Activated CD4-positive, alpha-beta T cell treated with anti-CD3 and anti-CD28 coated beads for 1 hour (primary cell): ENCODE measurements at regions not wholly inside any gene's neighbourhood (a gene's known extent, or its start where the extent isn't known, plus 50 kb on each side); places are given as distances from the start of the nearest gene placed in this dataset.
"Not testable (repeated sequence)": the region's sequence is repeated elsewhere in the genome, so short reads cannot be mapped to it uniquely, and the experiment has no call there.

ENCODE experiments used
- DNase-seq: peaks from one replicate; pipeline ENCODE4 v3.0.0-alpha.2; 2020

DNA sequence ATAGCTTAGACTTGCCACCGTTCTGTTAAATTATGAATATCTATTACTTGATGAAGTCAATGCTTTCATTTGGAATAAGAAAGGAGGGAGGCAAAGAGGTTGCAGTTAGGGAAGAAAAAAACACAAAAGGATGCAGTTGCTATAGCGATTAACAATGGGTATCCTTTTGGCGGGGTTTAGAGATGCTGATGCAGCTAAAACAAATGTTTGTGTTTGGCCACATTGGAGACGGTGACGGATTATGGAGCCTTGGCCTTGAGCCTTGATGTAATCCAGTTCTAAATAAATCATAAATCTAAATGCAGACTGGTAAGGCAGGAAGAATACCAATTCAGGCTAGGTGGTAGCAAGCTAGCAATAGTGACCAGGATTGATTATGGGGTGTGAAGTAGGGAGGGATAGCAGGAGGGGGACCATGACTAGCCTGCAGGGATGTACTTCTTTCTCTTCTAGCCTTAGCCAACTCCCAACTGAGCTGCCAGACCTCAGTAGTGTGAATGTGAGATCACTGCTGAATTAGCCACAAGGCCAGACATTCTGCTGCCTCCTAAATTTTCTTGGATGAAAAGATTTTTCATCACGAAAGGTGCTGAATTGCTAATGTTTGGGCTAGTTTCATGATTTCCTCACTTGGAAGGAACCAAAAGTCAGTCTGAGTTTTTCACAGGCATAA is 160.3 kb downstream of the TLR4 start:
- DNase-seq: no peak

DNA sequence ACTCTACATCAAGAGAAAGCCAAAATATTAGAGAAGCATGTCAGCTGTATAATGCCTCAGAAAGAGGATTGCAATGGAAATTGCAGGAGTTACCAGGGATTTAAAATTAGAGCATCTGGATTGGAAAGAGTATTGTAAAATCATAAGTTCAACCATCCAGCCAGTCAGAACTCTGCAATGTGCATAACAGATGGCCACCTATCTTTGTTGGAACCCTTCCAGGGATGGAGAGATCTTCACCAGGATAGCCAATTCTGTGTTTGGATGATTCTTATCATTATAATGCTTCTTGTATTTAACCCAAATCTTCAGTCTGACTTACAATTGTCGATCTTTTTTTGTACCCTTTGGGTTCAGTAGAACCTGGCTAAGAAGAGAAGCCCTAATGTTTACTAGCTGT is 164.4 kb downstream of the TLR4 start:
- DNase-seq: no peak

GRCh38 chr9:117869287-117869686 is 165.1 kb downstream of the TLR4 start:
- DNase-seq: no peak

DNA sequence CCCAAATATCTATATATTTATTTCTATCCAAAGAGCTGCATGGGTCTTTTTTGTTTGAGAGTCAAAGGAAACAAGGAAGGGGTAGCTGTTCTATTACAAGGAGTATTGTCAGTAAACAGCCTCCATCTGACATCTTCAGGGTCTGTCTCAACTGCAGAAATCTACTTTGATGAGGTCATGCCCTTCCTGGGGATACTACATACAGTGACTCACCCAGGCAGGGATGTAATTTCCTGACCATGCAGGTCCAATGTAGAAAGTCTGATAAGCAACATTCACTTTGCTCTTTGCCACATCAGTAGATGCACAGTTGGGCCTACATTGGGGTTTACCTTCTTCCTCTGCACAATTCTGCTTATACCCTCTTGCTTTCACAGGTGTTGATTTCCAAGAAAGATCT is 165.5 kb downstream of the TLR4 start:
- DNase-seq: no peak

GRCh38 chr9:117873664-117874063 is 169.5 kb downstream of the TLR4 start:
- no peak for DNase-seq

GRCh38 chr9:117875886-117876285 is 171.7 kb downstream of the TLR4 start:
- DNase-seq: no peak

DNA sequence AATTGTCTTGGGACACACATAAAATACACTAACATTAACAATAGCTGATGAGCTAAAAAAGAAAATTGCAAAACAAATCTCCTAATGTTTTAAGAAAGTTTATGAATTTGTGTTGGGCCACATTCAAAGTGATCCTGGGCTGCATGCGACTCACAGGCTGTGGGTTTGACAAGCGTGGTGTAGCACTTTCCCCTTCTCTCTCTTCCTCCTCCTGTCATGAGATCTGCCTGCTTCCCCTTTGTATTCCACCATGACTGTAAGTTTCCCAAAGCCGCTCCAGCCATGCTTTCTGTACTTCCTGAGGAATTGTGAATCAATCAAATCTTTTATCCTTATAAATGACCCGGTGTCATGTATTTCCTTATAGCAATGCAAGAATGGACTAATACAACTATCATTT is 178.0 kb downstream of the TLR4 start:
- no peak for DNase-seq

DNA sequence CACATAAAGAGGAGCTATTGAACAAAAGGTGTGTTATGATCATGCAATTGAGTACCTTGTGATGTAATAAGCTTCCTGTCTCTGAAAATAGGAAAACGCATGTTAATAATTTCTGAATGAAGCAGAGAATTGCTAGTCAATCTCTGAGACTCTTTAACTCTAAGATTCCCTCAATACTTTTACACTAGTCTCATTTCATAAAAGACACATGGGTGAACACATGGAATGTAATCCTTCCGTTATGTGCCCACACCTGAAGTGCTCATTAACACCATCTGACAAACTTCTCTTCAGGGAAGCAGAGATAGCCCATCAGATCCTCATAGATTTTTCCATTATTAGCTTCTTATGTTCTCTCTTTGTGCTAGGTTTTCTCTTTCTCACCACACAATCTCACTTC is 182.4 kb downstream of the TLR4 start:
- DNase-seq: no peak

DNA sequence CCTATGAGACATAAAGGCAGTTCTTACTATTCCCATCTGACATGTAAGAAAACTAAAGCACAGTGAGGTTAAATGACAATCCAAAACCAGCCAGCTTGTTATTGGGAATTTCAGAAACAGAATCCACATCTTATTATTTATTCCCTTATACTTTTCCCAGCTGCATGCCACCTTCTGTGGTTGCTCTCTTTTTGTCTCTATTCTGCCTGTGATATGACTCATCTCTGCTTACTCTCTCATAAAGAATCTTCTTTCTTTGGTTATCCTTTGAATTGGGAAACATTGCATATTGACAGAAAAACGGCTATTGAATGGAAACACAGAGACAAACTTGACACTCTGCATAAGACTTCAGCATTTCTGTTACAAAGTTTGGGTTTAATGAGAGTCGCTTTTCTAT is 183.2 kb downstream of the TLR4 start:
- no peak for DNase-seq

DNA sequence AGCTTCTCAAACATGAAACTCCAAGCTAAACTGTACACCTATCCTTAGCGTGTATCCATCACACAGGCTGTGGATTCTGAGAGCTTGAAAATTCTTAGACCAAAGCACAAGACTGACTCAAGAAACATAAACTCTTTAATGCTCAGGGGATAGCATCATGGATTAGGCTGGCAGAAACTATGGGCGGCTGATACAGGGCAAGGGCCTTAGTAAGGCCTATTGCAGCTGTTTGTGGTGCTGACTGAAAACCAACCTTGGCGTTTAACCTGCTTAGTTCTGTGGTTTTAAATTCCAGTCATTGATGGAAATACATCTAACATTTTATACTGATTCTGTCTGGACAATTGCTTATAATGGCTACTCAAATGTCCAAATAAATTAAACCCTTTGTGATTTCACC is 183.7 kb downstream of the TLR4 start:
- no peak for DNase-seq

DNA sequence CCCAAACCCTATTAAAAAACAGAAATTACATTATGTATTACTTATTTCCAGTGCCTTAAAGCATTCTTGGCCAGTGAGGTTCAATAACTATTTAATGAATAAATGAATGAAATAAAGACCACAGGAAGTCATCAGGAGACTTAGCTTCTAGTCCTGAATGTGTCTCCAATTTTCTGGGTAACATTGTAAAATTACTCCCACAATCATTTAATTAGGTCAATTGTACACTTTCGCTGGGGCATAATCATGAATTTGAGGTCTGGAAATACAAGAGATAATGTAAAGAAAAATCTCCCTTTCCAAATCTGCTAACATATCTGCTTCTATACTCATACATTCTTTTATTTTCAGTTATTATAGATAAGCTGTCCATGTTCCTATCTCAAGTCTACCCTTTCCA is 199.2 kb downstream of the TLR4 start:
- DNase-seq: no peak

DNA sequence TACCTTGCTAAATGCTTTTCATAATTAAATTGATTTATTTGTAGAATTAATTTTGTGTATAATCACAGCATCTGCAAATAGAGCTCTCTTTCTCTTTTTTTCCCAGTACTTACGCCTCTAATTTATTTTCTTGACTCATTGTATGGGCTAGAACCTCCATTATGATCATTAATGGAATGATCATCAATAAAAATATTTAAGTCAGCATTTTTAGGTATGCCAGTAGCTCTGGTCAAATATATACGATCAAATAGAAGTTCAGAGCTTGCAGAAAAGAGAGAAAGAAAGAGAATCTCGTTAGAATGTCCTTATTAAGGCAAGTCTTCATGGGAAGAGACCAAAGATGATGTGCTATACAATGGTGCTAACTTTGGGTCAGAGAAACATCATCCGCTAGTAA is 202.6 kb downstream of the TLR4 start:
- no peak for DNase-seq

- no peak for DNase-seq
Observed at GRCh38 chr9:117907420-117907819, 203.2 kb downstream of the TLR4 start.

GRCh38 chr9:117916291-117916690 is 212.1 kb downstream of the TLR4 start:
- DNase-seq: no peak

GRCh38 chr9:117917873-117918272 is 213.7 kb downstream of the TLR4 start:
- no peak for DNase-seq

DNA sequence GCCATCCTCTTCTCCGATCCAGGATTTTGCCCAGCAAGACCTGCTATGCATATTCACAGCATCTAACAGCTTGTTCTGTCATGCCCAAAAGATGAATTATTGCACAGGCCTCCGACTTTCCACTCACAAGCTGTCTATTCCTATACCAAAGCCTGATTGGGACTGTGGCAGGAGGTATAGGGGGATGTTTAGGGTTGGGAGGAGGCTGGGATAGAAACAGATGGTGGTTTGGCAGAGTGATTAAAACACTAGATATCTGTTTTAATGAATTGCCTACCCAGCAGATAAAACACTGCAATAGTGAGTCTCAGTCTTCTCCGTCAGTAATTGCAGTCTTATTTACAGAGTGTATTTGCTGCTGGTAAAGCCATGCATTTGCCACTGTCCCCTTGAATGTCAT is 215.3 kb downstream of the TLR4 start:
- no peak for DNase-seq

DNA sequence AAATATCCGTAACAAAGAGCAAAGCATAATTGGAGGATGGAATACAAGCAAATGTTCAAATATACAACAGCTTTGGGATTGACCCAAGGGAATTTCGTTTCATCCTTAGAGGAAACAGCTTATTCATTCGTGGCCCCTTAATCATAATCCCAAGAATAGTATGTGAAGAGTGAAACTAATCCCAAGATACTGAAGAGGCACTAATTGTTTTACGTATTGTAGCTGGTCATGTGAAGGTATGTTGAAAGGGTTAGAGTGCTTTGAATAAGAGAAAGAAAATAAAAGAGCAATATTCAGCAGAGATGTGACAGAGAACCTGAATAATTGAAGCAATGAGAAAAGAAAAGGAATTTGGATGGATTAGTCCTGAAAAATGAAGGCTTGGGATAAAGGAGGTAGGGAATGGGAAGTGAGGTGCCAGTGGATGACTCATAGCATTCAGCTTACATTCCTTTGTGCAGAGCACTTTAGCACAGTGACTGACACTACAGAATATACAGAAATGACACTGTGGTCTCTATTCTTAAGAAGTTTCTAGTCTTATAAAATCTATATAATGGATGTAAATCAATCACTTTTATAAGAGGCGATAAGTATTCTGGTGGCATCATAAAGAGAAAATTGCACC is 221.9 kb downstream of the TLR4 start:
- no peak for DNase-seq

DNA sequence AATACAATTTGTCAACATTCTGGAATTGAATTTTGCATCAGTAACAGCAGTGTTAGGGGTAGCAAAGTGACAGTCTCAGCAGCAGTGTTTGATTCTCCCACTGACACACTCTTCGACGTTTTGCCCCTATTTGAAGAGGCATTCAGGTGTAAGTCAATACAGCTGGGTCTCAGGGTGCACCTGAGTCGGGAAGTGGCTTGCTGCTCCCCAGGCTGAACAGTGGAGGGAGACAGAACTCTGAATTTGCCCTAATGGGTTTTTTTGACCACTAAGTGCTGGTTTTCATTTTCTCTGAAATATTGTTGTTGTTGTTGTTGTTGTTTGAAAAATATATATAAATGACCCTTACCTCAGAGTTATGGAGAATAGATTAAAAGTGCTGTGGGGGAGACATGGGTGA is 223.2 kb downstream of the TLR4 start:
- DNase-seq: no peak

GRCh38 chr9:117929868-117930267 is 225.7 kb downstream of the TLR4 start:
- no peak for DNase-seq

GRCh38 chr9:117932585-117932984 is 228.4 kb downstream of the TLR4 start:
- DNase-seq: no peak

DNA sequence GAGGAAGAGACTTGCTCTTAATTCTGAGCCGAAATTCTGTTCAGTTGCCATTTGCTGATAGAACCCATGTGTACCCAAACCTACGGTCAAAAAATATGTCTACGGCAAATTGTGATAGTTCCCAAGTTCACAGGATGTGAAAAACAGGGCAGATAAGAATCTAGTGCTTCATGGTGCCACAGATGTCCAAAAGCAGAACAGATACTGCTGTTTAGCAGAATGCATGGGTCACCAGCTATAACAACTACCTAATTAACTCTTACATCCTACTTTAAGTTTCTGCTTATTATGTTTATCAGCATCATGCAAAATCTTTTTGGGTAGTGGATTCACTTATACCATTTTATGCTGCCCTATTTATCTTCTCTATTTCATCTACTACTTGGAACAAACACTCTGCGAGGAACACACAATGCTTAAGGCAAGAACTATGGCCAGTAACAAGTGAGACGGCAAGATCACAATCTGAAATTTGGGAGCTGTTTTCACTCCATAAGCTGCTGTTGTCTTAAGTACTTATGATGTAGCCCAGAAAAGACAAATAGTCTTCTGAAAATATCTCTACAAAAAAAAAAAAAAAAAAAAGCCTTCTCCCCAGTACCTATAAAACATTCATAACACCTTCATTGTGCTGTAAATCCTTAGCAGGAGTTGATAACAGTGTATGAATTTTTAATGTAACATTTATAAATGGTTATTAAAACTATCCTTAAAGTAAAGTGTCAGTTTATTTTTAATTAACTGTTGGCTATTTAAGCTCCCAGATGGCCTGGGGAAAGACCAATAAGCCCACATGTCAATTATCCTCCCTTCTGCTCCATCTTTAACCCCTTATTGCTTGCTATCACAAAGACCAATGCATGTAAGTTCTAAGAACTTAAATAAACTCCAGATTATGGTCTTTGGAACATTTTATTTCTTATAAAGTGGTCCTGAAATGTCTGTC is 232.3 kb downstream of the TLR4 start:
- DNase-seq: no peak

- no peak for DNase-seq
Observed at GRCh38 chr9:117938086-117938485, 233.9 kb downstream of the TLR4 start.

GRCh38 chr9:117938896-117939295 is 234.7 kb downstream of the TLR4 start:
- DNase-seq: no peak

GRCh38 chr9:117944750-117945149 is 240.5 kb downstream of the TLR4 start:
- not testable (repeated sequence) for DNase-seq
